Colonic mucosa (tissue), 4 donors: ENCODE measurements at regions not wholly inside any gene's neighbourhood (a gene's known extent, or its start where the extent isn't known, plus 50 kb on each side); places are given as distances from the start of the nearest gene placed in this dataset.
"Not testable (repeated sequence)": the region's sequence is repeated elsewhere in the genome, so short reads cannot be mapped to it uniquely, and the experiment has no call there.

ENCODE experiments used
- DNase-seq: peaks from one replicate; pipeline ENCODE4 v3.0.0-alpha.2; 2020
- H3K27ac ChIP-seq: fragments of 200-600 bp; one replicate; pipeline ENCODE4 v1.8.0; 2021
- H3K27me3 ChIP-seq: fragments of 200-600 bp; one replicate; pipeline ENCODE4 v1.8.0; 2021
- H3K36me3 ChIP-seq: fragments of 200-600 bp; one replicate; pipeline ENCODE4 v1.8.0; 2021
- H3K4me1 ChIP-seq: fragments of 200-600 bp; one replicate; pipeline ENCODE4 v1.8.0; 2021; ENCODE audit warnings: mild to moderate bottlenecking
- H3K4me3 ChIP-seq: fragments of 200-600 bp; one replicate; pipeline ENCODE4 v1.8.0; 2021
- H3K9ac ChIP-seq, 2 donors: one replicate each; pipeline ENCODE4 v1.7.0; 2013; ENCODE audit warnings: control low read depth in 2 of 2, low read depth in 2 of 2, low read length in 2 of 2
- H3K9me3 ChIP-seq: fragments of 200-600 bp; one replicate; pipeline ENCODE4 v1.8.0; 2021
- CTCF ChIP-seq: fragments of 200-600 bp; IDR thresholded peaks from one replicate; pipeline ENCODE4 v1.8.0; 2022; ENCODE audit warnings: antibody characterized with exemption, mild to moderate bottlenecking
- intact Hi-C: fragments of 100-400 bp; cut with DNase I; formaldehyde crosslinking; loops from one replicate; pipeline ENCODE4 v1.14.1; 2022
- donor health status: healthy.
- donor health status: DM: no; HTN: no; CAD: no.
- donor health status: DM: no; HTN: no; CAD: no.

- DNase-seq = no peak
Measured at GRCh38 chr4:181855307-181855706, 387.9 kb upstream of the TENM3 start.

GRCh38 chr4:181857471-181857870 is 385.7 kb upstream of the TENM3 start:
- H3K27ac ChIP-seq, H3K4me3 ChIP-seq, H3K9ac ChIP-seq, H3K9me3 ChIP-seq, DNase-seq, H3K4me1 ChIP-seq, intact Hi-C loops, H3K36me3 ChIP-seq, H3K27me3 ChIP-seq: not testable (repeated sequence)

More at GRCh38 chr4:181855307-181855706, 387.9 kb upstream of the TENM3 start:
- Histone ChIP-seq H3K4me3 (no peak overlapping the region), H3K9me3 (no peaks in the 10 kb centered on the region), H3K27ac (no peak overlapping the region), H3K4me1 (no peaks in the 10 kb centered on the region), H3K9ac (no peak overlapping the region), H3K27me3 (no peaks in the 10 kb centered on the region), H3K36me3 (no peaks in the 10 kb centered on the region)
- TF ChIP-seq CTCF = no peak
- intact Hi-C loops = no loop called here

GRCh38 chr4:181858741-181859140 is 384.5 kb upstream of the TENM3 start:
- no peak for TF ChIP-seq CTCF
- Histone ChIP-seq H3K27ac (no peak overlapping the region), H3K9ac (no peak overlapping the region), H3K36me3 (no peaks in the 10 kb centered on the region), H3K27me3 (no peaks in the 10 kb centered on the region), H3K9me3 (no peaks in the 10 kb centered on the region), H3K4me1 (no peaks in the 10 kb centered on the region), H3K4me3 (no peak overlapping the region)
- DNase-seq = no peak
- intact Hi-C loops = no loop called here

- no peak for TF ChIP-seq CTCF
- no peak overlapping the region for H3K27ac ChIP-seq
- no peaks in the 10 kb centered on the region for H3K9me3 ChIP-seq
- intact Hi-C loops = no loop called here
- no peaks in the 10 kb centered on the region for H3K27me3 ChIP-seq
- no peaks in the 10 kb centered on the region for H3K4me1 ChIP-seq
- no peaks in the 10 kb centered on the region for H3K36me3 ChIP-seq
- no peak for DNase-seq
- no peak overlapping the region for H3K4me3 ChIP-seq
- no peak overlapping the region for H3K9ac ChIP-seq
Measured at GRCh38 chr4:181859439-181859838, 383.8 kb upstream of the TENM3 start.

- intact Hi-C loops = no loop called here
- no peak for TF ChIP-seq CTCF
- no peak for DNase-seq
- Histone ChIP-seq H3K9ac (no peak overlapping the region), H3K4me3 (no peak overlapping the region), H3K36me3 (no peaks in the 10 kb centered on the region), H3K4me1 (no peaks in the 10 kb centered on the region), H3K27me3 (no peaks in the 10 kb centered on the region), H3K9me3 (no peaks in the 10 kb centered on the region), H3K27ac (no peak overlapping the region)
Measured at GRCh38 chr4:181860157-181860556, 383.0 kb upstream of the TENM3 start.

GRCh38 chr4:181860668-181861067 is 382.5 kb upstream of the TENM3 start:
- Histone ChIP-seq H3K4me3 (no peak overlapping the region), H3K4me1 (no peaks in the 10 kb centered on the region), H3K9me3 (no peaks in the 10 kb centered on the region), H3K27me3 (no peaks in the 10 kb centered on the region), H3K36me3 (no peaks in the 10 kb centered on the region), H3K9ac (no peak overlapping the region), H3K27ac (no peak overlapping the region)
- DNase-seq = no peak
- no peak for TF ChIP-seq CTCF
- intact Hi-C loops = no loop called here
